ENCODE measurements at regions not wholly inside any gene's neighbourhood (a gene's known extent, or its start where the extent isn't known, plus 50 kb on each side); places are given as distances from the start of the nearest gene placed in this dataset.
A peak's percentile ranks its signal among the peaks of the same experiment; 100 is the strongest.

GRCh38 chr5:3393920-3394597 lies 201.6 kb upstream of the IRX1 start:
- peak; percentile 30 for DNase-seq (ENCODE audit: low spot score)

DNA sequence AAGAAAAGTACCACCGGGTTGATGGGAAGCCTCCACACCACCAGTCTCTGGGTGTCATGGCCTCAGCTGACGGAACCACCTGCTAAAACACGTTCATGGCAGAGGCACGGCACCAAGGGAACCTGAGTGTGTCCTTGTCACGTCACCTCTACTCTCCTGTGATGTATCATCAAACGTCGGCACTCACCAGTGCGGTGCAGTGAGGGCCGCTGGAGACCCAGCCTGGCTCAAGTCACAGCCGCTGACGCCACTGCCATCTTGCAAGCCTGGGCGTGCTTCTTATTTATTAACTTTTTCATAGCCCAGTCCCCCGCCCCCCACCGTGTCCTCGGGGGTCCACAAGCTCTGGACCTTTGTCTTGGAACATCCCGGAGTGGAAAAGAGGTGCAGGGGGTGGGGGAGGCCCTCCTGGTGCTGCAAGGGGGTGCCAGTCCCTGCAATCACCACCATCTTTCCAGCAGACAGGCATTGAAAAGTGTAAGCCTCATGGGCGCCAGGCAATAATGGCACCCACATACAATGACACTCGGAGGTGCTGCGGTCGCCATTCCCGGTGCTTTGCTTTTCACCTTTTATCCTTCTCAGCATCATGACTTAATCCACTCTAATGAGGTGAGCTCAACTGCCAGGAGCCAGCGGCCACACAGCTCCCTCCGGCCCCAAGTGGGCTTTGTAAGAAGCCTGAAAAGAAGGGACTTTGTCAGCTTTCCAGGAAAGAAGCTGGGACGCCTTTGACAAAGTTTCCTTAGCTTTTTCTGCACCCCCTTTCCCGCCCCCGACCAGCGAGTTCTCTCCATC lies 202.3 kb upstream of the IRX1 start:
- DNase-seq (ENCODE audit: low spot score): no peak

DNA sequence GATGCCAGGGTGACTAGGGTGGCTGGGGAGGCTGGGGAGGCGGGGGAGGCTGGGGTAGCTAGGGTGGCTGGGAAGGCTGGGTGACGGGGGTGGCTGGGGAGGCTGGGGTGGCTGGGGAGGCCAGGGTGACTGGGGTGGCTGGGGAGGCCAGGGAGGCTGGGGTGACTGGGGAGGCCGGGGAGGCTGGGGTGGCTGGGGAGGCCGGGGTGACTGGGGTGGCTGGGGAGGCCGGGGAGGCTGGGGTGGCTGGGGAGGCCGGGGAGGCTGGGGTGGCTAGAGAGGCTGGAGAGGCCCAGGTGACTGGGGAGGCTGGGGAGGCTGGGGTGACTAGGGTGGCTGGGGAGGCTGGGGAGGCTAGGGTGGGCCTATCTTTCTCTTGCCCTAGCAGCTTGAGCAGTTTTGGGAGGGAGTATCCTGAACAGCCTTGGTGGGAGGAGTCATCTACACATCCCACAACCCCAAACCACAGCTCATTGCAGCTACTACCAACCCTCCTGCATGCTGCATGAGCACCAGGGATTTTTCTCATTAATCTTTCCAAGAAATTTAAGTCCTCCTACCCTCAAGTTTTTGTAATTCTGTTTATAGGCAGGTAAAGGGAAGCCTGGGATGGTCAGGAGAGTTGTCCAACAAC lies 203.2 kb upstream of the IRX1 start:
- DNase-seq (ENCODE audit: low spot score): peak; percentile 86

DNA sequence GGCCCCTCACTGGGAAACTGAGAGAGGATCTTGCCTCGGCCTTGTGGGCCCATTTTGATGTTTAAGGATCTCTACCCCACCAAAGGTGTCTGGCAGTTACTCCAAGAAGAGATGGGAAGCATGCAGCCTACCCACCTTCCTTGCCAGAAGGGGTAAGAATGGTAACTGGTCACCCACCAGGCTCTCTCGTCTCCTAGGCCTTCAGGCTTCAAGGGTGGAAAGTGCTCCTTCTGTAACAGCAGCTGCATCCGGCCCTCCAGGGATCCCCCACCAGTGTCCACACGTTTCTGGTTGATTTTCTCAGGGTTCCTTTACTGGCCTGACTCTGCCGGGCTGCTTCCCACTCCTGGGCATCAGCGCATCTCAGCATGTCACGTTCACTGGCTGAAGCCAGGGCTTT lies 204.4 kb upstream of the IRX1 start:
- DNase-seq (ENCODE audit: low spot score): no peak

- DNase-seq (ENCODE audit: low spot score): no peak
These were observed 206.1 kb upstream of the IRX1 start for GRCh38 chr5:3389471-3390026.

GRCh38 chr5:3386637-3387036 lies 209.0 kb upstream of the IRX1 start:
- DNase-seq (ENCODE audit: low spot score): peak; percentile 23

- no peak for DNase-seq (ENCODE audit: low spot score)
These were observed 209.6 kb upstream of the IRX1 start for GRCh38 chr5:3385991-3386519.

GRCh38 chr5:3384531-3384930 lies 211.1 kb upstream of the IRX1 start:
- no peak for DNase-seq (ENCODE audit: low spot score)

- DNase-seq (ENCODE audit: low spot score): no peak
These were observed 212.8 kb upstream of the IRX1 start for GRCh38 chr5:3382782-3383181.

DNA sequence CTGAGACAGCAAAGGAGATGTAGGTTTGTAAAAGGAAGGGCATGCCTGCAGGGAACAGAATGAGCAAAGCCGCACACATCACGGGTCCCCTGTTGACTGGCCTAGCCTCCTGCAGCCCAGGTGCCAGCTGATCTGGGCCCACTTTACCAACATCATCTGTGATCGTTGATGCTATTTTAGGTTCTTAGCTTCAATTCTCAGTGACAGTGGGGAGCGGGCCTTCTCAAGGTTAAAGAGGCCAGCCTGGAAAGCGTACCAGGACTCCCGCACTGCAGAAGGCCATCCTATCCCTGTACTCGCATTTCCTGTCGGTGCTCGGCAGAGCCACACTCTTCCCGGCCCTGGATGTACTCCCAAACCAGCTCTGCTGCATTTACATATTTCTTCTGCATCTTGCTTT lies 213.5 kb upstream of the IRX1 start:
- DNase-seq (ENCODE audit: low spot score): no peak

- DNase-seq (ENCODE audit: low spot score): no peak
These were observed 214.3 kb upstream of the IRX1 start for GRCh38 chr5:3381206-3381825.

- no peak for DNase-seq (ENCODE audit: low spot score)
These were observed 214.9 kb upstream of the IRX1 start for GRCh38 chr5:3380689-3381088.

DNA sequence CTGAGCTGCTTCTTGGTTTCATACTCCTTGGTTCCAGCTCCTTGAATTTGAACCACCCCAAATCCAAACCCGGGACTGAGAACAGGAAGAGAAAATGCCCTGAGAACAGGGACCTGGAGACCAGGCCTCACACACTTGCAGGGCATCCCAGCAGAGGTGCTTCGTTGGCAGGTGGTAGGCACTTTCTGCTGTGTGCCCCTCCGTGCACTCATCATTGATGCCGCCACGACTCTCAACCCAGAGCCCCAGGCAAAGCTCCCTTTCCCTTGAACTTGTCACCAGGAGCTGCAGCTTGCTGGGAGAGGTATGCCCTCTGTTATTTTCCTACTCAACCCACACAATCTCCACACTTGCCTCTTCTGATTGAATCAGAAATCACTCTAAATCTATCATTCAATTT lies 217.8 kb upstream of the IRX1 start:
- DNase-seq (ENCODE audit: low spot score): peak; percentile 36

DNA sequence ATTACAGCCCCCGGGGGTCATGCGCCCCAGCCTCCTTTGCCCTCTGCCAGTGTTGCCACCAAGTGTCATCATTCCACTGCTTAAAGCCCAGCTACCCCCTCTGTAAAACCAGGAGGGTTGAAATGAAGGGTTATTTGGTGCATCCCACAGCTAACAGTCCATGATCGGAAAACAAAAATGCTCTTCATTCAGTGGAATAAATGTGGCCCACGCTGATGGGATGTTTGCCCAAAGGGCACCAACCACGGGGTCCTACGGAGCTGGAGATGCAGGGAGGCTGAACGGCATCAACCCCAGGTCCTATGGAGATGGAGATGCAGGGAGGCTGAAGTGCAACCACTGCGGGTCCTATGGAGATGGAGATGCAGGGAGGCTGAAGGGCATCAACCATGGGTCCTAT lies 218.5 kb upstream of the IRX1 start:
- DNase-seq (ENCODE audit: low spot score): peak; percentile 33

- peak; percentile 64 for DNase-seq (ENCODE audit: low spot score)
These were observed 219.0 kb upstream of the IRX1 start for GRCh38 chr5:3376611-3377010.

DNA sequence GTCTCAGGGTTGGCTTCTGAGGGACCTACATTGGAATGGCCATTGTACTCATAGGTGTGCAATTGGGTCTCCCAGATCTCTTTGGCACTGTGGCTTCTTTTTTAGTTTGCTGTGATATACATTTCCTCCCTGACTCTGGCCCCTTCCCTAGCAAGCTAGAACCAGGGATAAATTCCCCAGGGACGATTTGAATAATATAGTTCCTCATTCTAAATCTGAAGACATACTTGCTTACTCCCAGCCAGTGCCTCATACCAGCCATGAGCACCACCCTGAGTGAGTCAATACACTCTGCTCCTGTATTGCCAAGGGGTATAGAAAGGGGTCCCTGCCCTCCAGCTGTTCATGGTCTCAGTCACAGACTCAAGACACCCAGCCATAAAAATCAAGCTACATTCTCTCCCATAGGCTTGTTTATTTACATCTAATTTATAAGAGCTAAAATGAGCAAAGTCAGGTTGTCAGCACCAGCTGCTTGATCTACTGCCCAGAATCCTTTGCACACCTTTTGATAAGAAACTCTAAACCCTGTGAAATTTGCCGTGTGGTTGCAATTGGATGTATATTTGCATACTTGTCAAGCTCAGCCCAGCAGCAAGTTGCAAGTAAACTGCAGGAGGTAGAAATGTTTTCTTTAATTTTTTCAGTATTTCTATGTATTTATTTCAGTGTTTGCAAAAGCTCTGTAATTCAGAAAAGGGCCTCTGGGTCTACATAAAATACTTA lies 219.9 kb upstream of the IRX1 start:
- DNase-seq (ENCODE audit: low spot score): no peak

DNA sequence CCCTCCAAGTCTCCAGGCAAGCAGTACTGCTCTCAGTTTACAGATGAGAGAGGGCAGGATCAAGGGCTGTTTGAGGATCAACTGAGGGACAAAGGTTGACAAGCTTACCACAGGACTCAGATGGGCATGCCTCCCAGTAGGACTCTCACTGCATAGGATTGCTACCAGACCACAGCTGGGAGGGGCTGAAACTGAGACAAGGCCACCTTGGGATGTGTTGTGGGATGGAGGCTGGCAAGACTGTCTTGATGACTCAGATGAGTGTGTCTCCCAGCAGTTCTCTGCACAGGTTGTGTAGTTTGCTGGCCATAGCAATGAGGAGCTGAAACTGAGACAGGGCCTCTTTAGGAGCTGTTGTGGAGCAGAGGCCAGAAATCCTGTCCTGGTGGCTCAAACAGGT lies 222.2 kb upstream of the IRX1 start:
- DNase-seq (ENCODE audit: low spot score): peak; percentile 53

- DNase-seq (ENCODE audit: low spot score): no peak
These were observed 223.3 kb upstream of the IRX1 start for GRCh38 chr5:3372289-3372688.

DNA sequence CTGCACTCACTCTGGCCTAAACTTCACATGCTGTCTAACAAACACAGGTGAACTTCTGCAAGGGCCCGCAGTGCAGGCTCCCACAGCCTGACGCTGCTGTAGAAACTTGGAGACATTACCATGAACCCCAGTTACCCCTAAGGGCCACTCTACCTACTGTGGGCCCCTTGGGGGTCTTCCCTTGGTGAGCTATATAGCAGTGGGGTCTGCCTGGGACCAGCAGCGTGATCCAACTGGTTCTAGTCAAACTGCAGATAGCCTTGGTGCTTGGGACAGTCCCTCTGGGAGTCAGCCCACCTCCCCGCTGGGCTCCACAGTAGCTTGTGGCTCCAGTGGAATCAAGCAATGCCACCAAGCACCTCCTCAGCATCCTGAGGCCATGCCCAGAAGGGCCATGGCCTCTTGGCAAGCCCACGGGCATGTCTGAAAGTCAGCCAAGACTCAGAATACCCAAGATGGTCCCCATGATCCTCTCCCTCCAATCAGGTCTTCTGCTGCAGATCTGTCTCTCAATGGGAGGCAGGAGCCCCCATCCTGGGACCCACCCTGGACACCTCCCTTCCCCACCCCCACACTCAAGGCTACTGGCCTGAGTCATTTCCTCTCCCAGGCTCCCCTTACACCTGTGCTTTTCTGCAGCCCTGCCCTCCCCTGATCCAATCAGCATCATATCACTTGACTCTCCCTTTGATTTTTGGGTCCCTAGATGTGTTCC lies 230.0 kb upstream of the IRX1 start:
- peak; percentile 28 for DNase-seq (ENCODE audit: low spot score)

DNA sequence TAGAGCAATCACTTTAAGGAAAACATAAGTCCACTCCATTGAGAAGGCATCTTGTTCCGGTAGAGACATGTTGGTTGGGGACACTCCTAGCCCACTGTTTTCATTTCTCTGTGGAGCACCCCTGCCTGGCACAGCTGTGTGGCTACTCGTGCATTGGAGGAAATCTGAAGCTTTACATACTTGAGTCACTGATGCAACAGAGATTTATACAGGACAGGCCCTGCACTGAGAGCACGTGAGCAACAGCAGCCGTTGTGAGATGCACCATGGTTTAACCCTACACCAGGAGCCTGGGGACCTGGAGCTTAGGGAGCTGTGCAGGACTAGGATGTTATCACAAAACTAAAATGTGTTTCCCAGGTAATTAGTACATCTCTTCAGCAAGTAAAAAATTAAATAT lies 230.7 kb upstream of the IRX1 start:
- peak; percentile 22 for DNase-seq (ENCODE audit: low spot score)

GRCh38 chr5:3364433-3364832 lies 231.2 kb upstream of the IRX1 start:
- peak; percentile 5 for DNase-seq (ENCODE audit: low spot score)

Measured in left forelimb (tissue), 1 donor.